Prostate gland (tissue), 2 donors: ENCODE measurements at regions not wholly inside any gene's neighbourhood (a gene's known extent, or its start where the extent isn't known, plus 50 kb on each side); places are given as distances from the start of the nearest gene placed in this dataset.

ENCODE experiments used
- POLR2A ChIP-seq: fragments of 450-650 bp; IDR thresholded peaks from one replicate; pipeline ENCODE4 v1.6.1; 2016; ENCODE audit warnings: antibody characterized with exemption, mild to moderate bottlenecking
- TF ChIP-seq, protein P1 (sequence below), 4 experiments: fragments of 200-600 bp in 2 of 4; fragments of 450-650 bp in 2 of 4; sonication (generic) in 2 of 4; IDR thresholded peaks; 1 replicate in 3 of 4; 2 replicates in 1 of 4; pipeline ENCODE4 v1.5.1; 2016 to 2019; ENCODE audit warnings: antibody characterized with exemption in 4 of 4, mild to moderate bottlenecking in 2 of 4, moderate library complexity in 2 of 4

DNA sequence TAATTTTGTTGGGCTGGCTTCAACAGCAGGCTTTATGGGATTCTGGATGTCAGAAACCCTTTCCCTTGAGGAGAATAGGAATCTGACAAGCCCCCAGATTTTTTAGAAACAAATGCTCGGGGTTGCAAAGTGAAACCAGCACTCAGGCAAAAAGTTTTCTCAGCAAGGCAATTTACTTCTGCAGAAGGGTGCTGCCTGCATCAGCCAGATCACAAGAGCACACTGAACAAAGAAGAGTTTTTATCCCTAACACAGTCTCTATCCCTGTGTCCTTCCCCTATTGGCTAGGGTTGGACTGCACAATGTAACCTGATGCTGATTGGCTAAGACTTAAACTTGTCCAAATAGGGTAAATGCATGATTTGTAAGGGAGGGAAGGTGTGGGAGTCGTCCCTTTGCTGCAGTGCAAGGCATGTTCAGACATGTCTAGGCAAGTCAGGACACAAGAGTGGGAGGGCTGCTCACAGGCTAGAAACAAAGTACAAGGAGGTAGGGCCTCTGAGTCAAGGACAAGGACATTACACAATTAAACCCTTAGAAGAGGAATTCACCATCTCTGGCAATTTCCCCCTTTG lies 175.8 kb downstream of the CCNG2 start:
- TF ChIP-seq, protein P1, sequence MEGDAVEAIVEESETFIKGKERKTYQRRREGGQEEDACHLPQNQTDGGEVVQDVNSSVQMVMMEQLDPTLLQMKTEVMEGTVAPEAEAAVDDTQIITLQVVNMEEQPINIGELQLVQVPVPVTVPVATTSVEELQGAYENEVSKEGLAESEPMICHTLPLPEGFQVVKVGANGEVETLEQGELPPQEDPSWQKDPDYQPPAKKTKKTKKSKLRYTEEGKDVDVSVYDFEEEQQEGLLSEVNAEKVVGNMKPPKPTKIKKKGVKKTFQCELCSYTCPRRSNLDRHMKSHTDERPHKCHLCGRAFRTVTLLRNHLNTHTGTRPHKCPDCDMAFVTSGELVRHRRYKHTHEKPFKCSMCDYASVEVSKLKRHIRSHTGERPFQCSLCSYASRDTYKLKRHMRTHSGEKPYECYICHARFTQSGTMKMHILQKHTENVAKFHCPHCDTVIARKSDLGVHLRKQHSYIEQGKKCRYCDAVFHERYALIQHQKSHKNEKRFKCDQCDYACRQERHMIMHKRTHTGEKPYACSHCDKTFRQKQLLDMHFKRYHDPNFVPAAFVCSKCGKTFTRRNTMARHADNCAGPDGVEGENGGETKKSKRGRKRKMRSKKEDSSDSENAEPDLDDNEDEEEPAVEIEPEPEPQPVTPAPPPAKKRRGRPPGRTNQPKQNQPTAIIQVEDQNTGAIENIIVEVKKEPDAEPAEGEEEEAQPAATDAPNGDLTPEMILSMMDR (IDR thresholded peaks at IDR 0.05) = no peak
- no peak for TF ChIP-seq POLR2A
